GM19324 (cell line): ENCODE measurements at regions not wholly inside any gene's neighbourhood (a gene's known extent, or its start where the extent isn't known, plus 50 kb on each side); places are given as distances from the start of the nearest gene placed in this dataset.

ENCODE experiments used
- ATAC-seq: cut with Tn5 transposase; IDR thresholded peaks from one replicate; pipeline ENCODE4 v1.9.1; 2021; ENCODE audit warnings: mild to moderate bottlenecking, moderate library complexity; ENCODE audit not compliant: unreplicated experiment, low FRiP score

DNA sequence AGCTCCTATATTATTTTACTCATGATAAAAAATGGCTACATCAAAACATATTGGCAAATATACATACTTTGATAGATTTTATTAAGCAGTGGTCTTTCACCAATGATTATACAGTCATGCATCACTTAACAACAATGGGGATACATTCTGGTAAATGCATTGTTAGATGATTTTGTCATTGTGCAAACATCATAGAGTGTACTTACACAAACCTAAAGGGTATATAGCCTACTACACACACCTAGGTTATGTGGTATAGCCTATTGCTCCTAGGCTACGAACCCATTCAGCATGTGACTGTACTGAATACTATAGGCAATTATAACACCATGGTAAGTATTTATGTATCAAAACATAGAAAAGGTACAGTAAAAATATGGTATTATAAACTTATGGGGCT, 98.9 kb upstream of the IL6 start:
- ATAC-seq: no peak

DNA sequence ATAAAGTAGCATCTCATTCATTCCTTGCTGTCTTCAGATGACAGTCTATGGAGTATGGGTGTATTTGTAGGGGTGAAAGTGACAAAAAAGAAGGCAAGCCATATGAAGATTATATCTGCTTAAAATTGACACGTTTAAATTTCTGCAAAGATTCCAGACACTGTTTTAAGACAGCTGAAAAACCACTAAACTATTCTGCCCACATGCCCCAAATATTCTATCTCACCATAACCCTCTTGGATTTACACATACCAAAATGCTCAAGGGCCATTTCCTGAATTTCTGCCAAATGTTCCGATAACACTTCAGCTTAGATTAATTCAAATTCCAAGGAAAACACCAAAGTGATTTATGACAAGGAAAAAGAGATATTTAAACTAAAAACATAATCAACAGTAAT, 99.9 kb upstream of the IL6 start:
- no peak for ATAC-seq

DNA sequence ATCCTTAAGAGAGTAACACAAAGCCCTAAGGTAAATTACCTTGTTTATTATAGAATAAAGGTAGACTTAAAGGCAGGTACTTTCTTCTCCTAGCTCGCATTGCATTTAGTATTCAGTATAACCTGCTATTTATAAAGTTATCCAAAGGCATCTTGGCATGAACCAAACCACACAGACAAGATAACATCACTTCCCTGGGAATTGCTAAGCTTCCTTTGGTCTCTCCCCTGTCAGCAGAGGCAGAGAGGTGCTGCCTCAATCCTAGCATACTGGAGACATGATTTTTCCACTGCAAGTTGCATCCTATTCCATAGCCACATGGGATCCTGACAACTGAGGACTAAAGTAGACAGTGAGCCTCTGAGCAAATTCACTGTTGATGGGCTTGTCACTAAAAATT, 101.7 kb upstream of the IL6 start:
- no peak for ATAC-seq

DNA sequence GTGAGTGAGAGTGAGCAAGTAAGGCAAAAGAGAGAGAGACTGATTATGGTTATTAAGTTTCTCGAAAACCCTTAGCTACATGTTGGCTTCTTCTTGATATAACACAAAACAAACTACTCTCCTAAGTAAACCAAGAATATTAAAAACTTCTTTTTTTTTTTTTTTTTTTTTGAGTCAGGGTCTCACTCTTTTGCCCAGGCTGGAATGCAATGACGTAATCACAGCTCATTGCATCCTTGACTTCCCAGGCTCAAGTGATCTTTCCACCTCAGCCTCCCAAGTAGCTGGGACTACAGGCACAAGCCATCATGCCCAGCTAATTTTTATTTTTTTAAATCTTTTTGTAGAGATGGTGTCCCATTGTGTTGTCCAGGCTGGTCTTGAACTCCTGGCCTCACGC, 102.2 kb upstream of the IL6 start:
- no peak for ATAC-seq

DNA sequence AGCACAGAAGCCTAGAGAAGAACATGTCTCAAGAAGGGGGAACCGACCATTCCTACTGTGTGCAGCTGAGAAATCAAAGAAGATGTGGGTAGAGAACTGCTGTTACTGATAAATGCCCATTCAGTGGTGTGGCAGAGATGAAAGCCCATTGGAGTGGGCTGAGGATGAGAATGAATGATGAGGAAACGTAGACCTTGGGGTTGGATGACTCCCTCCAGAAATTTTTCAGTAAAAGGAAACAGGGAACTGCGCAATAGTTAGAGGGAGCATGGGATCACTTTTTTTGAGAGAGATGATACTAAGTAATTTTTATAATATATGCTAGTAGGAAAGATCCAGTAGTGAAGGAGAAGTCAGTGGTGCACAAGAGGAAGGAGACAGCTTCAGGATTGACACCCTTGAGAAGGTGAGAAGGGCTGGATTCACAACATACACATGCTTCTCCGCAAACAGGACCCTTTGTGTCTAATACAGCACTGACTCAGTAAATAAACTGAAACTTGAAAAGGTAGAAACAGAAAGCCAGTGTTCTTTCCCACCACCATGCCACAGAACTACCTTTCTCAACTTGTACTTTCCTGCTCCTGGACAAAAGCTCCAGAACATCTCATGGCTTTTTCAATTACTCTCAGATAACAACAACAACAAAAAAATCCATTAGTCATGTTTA, 104.7 kb upstream of the IL6 start:
- ATAC-seq: no peak

DNA sequence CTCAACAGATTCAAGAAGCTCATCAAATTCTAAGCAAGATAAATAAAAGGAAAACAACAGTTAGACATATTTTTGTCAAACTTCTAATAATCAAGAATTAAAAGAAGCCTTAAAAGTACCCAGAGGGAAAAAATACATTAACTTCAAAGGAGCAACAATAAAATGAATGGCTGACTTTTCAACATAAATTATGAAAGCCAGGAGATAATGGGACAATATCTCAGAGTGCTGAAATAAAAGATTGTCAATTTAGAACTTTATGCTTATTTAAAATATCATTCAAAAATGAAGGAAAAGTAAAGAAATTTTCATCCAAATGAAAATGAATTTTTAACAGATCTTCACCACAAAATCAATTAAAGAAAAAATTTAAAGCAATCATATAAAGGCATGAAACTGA, 108.5 kb upstream of the IL6 start:
- no peak for ATAC-seq

DNA sequence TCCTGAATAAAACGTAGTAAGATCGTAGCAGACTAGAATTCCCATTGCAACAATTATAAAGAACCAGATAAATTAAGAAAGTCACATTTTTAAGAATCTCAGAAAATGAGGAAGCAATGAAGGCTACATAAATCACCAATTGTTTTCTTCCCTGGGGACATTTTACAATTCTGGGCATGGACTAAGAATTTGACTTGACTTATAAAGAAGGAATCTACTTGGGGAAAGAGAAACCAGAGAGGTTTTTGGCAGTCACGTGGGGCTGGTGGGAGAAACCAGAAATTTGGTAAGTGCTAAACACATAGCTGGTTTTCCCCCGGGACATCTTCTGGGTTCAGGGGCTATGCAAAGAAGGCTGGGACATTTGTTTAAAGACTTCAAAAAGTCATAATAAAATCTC, 109.8 kb upstream of the IL6 start:
- no peak for ATAC-seq

DNA sequence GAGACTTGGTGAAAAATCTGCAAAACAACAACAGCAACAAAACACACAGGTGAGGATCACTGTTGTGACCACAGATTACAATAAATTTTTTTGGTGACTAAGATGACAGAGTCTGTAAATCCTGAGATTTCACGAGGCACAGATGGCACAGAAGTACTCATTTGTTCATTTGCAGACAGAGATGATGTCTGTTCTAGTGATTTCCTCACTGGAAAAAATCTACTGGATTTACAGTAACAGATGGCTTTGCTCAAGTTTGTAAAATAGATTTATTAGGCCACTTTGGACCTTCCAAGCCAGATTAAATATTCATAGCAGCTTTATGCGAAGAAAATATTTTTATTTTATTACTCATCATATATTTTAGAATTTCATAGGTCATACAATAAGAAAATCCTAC, 113.5 kb upstream of the IL6 start:
- ATAC-seq: no peak

DNA sequence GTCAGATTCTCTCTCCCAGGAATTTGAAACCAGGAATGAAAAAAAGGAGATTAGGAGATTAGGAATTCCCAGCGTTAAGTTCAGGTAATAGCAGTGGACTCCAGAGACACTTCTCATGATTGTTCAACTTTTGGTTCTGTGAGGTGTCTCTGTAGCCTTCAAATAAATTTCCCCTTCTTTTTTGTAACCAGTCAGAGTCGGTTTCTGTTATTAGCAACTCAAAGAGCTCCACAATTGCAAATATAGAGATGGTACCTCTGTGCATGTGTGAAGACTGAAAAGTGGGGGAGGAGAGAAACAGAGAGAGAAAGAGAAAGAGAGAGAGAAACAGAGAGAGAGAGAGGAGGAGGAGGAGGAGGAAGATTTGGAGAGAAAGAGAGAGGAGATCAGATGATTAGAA, 112.8 kb upstream of the STEAP1B start:
- ATAC-seq: no peak

DNA sequence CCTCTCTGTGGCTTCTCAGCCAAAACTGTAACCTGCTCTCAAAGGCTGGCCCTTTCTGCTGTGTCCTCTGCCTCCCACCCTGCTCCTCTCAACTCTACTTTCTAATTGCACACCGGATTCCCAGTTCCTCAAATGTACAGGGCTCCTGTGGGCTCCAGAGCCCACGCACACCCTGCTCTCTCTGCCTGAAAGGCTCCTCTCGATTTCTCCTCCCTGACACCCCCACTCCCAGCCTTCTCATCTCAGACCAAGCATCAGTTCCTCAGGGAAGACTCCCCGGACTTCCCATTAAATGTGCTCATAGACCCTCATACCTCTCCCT, 111.7 kb upstream of the STEAP1B start:
- ATAC-seq: no peak

DNA sequence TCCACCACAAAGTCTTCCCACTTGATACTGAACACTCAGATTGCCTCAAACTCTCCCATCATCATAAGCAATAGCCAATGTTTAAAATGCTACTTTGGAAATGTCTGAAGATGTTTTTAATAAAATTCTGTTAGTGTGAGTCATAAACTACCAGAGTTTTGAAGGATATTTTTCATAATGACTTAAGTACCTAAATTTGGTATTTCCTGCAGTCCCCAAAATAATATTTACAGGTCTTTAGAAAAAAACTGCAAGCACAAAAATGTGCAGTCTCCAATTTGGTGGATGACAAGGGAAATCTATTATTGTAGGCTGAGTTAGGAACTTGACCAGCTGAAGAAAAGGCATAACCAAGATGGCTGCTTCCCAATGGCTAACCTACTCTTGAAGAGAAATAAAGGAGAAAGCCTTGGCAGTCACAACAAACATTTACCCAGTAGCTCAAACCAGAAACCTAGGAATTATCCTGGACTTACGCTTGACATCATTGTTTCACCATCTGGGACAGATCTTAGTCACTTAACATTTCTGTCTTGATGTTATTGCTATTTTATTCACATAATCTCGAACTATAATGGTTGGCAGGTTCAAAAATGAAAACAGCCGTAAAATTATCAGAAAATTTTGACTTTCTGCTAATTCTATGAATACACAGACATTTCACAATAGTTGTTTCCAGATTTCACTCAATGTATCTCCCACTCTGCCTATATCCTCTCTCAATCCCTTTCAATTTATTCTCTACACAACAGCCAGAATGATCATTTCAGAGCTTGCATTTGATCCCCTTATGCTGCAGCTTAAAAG, 111.2 kb upstream of the STEAP1B start:
- no peak for ATAC-seq

DNA sequence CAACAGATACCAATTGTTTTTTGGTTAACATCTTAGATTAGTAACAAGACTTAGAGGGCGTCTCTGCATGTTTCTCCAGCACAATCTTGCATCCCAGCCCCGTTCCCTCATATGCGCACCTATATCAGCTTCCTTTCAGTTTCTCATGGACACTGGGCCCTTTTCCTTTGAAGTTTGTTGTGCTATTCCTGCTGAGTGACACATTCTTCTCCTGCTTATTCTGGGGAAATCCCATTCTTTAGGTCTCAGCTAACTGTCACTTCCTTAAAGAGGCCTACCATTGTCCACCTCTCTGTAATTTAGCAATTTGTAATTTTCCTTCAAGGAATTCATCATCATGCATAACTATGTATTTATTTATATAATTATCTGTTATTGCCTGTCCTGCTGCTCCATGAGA, 110.3 kb upstream of the STEAP1B start:
- no peak for ATAC-seq

DNA sequence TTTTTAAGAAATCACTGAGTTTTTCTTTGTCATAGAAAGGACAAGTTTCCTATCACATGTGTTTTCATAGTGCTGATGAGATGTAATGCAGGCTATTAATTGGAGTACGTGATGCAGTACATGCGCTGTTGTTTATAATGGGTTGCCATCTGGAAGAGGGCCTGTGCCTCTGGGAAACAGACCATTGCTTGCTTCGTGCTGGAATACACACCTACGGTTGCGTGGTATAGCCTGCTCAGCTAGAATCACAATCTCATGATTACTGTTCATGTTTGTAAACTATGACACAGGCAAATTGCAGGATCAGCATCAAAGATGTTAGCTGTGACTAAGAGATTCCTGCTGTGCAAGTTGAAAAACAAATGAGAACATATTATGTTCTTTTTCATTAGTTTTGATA, 107.2 kb upstream of the STEAP1B start:
- no peak for ATAC-seq

DNA sequence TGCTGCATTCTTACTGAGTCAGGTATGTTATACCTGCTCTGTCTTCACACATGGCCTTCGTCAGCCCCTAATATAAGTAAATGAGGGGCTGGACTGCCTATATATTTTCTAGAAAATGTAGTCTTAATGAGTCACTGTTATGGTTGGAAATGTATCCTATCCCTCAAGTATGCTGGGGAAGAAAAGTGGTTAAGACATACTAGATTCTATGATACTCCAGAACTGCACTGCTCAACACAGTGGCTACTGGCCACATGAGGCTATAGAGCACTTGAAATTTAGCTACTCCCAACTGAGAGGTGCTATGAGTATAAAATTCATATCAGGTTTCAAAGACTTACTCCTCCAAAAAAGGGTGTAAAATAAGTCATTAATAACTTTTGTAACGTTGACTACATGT, 104.3 kb upstream of the STEAP1B start:
- no peak for ATAC-seq

DNA sequence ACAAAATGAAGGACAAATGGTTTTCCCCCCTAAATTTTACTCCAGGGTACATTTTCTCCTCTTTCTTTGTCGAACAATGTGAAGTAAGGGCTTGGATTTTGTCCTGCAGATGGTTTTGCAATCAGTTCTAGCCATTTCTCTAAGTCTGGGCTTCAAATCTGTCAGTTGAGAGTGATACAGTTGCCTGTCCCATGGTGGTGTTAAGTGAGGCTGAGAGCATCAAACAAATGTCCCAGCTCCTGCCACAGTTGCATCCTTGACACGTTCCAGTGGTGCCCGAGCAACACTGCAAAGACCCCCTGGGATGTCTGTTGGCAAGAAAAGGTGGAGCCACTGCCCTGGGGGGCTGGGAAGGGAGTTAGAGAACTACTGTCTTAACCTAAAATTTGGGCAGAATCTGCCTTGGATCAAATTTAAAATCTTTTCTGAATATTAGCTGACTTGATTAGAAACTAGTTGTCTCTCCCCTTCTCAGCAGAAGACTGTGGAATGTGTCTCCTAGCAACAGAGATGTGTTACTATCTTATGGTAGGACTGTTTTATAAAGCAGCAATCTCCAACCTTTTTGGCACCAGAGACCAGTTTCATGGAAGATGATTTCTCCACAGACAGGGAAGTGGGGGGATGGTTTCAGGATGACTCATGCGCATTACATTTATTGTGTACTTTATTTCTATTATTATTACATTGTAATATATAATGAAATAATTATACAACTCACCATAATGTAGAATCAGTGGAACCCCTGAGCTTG, 102.0 kb upstream of the STEAP1B start:
- no peak for ATAC-seq

DNA sequence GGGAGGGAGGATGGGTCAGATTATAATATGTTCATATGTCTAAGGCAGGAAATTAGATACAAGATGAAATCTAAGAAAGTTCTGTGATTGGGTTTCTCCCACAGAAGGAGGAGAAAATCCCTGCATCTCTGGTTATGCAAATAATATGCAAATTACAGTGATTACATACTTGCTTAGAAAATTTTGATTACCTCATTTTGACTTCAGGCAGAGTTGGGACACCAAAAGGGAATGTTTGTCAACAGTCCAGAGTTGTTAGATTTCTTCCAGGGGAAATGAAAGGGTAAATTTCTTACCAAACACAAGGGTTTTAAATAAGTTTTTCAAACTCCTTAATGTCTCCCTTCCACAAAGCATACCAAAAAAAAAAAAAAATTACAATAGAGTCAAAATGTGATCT, 101.4 kb upstream of the STEAP1B start:
- ATAC-seq: no peak

DNA sequence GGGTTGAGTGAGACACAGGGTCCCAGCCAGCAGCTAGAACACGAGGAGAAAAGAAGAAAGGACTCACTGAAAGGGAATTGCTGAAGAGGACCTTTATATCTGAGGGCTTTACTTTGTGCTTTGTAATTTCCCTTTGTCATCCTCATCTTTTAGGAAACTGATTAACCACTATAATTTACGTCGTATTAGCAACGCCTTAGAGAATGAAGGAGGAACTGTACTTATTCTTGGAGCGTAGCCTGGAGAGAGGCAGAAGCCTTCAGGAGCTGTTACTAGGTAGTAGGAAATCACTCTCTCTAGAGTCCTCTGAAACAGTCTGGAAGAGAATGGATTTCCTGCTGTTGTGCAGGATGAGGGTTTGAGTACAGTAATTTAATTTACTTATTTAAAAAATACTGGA, 101.0 kb upstream of the STEAP1B start:
- ATAC-seq: no peak

DNA sequence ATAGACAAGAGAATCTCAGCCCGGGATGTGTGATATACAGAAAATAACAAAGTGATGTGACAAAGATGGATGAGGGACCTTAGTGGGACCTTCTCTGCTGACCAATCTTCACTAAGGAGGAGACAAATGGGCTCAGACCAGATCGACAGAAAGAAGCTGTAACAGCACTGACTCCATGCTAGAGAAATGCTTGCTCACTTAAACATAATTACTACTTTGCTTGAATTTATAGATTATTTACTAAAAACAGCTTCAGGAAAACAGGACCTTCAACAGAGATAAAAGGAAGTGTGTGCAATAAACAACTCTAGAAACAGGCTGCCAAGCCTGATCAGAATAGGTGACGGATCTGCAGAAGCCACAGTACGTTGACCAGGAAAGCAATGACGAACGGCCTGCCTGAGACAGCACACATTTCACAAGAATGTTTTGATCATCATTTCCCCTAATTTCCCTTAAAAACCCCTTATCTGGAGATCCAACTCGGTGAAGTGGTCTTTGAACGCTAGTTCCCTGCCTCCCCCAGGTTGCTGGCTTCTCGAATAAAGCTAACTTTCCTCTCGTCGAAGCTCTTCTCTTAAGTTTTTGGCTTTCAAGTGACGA, 98.4 kb upstream of the STEAP1B start:
- ATAC-seq: no peak

DNA sequence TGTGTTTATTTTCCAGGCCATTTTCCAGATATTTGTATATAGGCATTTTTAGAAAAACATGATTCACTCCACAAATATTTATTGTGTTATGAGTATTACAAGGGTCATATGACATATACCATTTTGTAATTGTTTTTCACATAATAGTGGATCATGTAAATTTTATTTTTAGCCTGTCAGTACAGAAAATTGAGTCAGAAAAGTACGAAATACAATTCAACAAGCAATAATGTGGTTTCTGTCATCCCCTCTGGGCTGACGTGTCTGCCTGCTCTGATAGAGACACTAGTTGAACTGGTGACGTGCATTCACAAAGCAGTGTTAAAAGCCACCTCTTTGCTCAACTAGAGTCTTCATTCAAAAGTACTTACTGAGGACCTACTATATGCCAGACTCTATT, 97.9 kb upstream of the STEAP1B start:
- ATAC-seq: no peak

DNA sequence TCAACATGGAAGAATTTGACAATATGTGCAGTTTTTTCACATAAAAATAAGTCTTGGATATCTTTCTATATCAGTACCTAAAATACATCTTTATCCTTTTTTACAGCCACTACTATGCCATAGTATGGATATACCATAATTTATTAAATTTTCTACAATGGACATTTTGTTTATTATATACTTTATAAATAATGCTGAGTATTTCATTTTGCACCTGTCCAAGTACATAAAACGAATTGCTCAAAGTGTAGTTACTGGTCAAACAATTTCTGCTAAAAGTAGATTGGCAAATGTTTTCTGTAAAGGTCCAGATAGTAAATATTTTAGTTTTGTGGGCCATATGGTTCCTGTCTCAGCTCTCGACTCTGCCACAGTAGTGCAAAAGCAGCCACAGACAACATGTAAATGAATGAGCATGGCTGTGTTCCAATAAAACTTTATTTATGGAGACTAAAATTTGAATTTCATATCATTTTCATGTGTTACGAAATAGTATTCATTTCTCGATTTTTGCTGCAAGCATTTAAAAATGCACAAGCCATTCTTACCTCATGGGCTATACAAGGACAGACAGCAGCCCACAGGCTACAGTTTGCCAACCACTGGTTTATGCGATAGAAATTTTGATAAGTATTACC, 96.9 kb upstream of the STEAP1B start:
- no peak for ATAC-seq

DNA sequence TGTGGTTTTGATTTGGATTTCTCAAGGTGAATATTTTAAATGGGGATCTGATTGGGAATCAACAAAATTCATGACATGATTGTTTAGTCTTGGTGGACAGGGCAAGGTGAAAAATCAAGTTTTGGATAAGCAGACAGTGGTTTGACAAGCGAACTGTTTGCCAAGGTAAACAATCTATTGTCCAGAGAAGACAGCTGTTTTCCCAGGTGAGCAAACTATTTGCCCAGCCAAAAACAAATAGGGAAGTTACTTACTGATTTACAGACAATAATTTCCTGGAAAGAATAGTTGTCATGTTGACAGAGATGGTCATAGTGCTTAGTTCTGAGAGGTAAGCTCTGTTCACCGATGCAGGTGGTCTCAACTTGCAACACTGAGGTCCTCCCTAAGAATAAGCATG, 94.0 kb upstream of the STEAP1B start:
- no peak for ATAC-seq
